ENCODE measurements at regions not wholly inside any gene's neighbourhood (a gene's known extent, or its start where the extent isn't known, plus 50 kb on each side); places are given as distances from the start of the nearest gene placed in this dataset.

DNA sequence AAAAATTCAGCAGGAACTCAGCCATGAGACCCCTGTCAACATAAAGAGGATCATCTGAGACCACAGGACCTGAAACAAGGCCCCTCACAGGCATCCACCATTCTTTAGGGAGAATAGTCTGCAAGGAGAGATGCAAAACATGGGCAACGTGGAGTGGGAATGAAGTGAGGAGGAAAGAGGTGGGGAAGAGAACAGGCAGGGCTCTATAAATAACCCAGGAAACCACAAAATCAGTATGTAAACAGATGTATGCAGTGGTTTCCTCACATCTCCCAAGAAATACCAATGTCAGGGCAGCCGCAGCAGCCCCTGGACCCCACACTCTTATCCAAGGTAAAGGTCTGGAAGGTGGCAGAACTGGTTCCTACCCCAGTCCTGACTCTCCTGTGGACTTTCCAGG lies 168.5 kb downstream of the EN1 start:
- H3K36me3 ChIP-seq = no peaks in the 10 kb centered on the region
- H3K27ac ChIP-seq = no peak overlapping the region
- WGBS, 3 donors = 38 to 56% (median 46%) methylated on average over 2 of the region's 2 CpGs

DNA sequence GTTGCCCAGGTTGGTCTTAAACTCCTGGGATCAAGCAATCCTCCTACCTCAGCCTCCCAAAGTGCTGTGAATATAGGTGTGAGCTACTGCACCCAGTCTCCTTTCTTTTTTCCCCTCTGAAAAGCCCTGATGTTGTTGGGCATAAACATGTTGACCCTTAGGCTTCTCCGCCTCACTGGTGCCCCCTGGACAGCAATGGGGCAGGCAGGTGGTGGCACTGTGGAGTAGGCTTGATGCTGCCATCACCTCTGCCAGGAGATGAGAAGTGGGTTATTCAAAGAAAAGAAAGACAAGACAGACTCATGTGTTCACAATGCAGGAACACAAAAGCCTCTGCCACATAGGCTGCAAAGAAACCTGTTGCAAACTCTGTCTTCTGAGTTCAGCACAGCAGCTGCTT lies 169.9 kb downstream of the EN1 start:
- H3K4me1 ChIP-seq (ENCODE audit: insufficient read depth) = no peaks in the 10 kb centered on the region
- H3K4me3 ChIP-seq = no peak overlapping the region
- TF ChIP-seq, protein P1, sequence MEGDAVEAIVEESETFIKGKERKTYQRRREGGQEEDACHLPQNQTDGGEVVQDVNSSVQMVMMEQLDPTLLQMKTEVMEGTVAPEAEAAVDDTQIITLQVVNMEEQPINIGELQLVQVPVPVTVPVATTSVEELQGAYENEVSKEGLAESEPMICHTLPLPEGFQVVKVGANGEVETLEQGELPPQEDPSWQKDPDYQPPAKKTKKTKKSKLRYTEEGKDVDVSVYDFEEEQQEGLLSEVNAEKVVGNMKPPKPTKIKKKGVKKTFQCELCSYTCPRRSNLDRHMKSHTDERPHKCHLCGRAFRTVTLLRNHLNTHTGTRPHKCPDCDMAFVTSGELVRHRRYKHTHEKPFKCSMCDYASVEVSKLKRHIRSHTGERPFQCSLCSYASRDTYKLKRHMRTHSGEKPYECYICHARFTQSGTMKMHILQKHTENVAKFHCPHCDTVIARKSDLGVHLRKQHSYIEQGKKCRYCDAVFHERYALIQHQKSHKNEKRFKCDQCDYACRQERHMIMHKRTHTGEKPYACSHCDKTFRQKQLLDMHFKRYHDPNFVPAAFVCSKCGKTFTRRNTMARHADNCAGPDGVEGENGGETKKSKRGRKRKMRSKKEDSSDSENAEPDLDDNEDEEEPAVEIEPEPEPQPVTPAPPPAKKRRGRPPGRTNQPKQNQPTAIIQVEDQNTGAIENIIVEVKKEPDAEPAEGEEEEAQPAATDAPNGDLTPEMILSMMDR (IDR thresholded peaks at IDR 0.05) = no peak
- no peak for TF ChIP-seq EP300 (IDR thresholded peaks at IDR 0.05)
- H3K27ac ChIP-seq = no peak overlapping the region
- 72 to 88% (median 79%) methylated on average over 1 of the region's 1 CpG for WGBS, 3 donors
- no peaks in the 10 kb centered on the region for H3K9me3 ChIP-seq
- H3K36me3 ChIP-seq = no peaks in the 10 kb centered on the region
- DNase-seq = no peak
- H3K27me3 ChIP-seq = no peaks in the 10 kb centered on the region
- intact Hi-C loops (cut with DNase I) = no loop called here

More for the DNA sequence above, 168.5 kb downstream of the EN1 start:
- no peak overlapping the region for H3K4me3 ChIP-seq
- no peaks in the 10 kb centered on the region for H3K9me3 ChIP-seq
- no peak for DNase-seq
- TF ChIP-seq, protein P1 (IDR thresholded peaks at IDR 0.05) = no peak
- no peak for TF ChIP-seq EP300 (IDR thresholded peaks at IDR 0.05)
- TF ChIP-seq POLR2A (IDR thresholded peaks at IDR 0.05) = no peak
- H3K27me3 ChIP-seq = no peaks in the 10 kb centered on the region
- H3K4me1 ChIP-seq (ENCODE audit: insufficient read depth) = no peaks in the 10 kb centered on the region
- intact Hi-C loops (cut with DNase I) = no loop called here

DNA sequence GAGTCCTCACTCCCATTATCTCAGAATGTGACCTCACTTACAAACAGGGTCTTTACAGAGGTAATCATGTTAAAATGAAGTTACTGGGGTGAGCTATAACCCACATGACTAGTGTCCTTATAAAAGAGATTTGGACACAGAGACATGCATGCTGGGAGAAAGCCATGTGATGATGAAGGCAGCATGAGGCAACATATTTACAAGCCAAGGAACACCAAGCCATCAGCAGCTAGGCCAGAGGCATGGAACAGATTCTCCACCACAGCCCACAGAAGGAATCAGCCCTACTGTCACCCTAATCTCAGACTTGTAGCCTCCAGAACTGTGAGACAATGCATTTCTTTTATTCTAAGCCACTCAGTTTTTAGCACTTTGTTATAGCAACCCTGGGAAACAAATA lies 171.9 kb downstream of the EN1 start:
- no peak for DNase-seq
- no peaks in the 10 kb centered on the region for H3K36me3 ChIP-seq
- no peak overlapping the region for H3K4me3 ChIP-seq
- peaks cover 3% of the 10 kb centered on the region for H3K4me1 ChIP-seq (ENCODE audit: insufficient read depth)
- intact Hi-C loops (cut with DNase I) = no loop called here
- TF ChIP-seq EP300 (IDR thresholded peaks at IDR 0.05) (no peak), POLR2A (IDR thresholded peaks at IDR 0.05) (no peak)
- TF ChIP-seq, protein P1 (IDR thresholded peaks at IDR 0.05) = no peak
- no peak overlapping the region for H3K27ac ChIP-seq
- no peaks in the 10 kb centered on the region for H3K27me3 ChIP-seq
- H3K9me3 ChIP-seq = no peaks in the 10 kb centered on the region

DNA sequence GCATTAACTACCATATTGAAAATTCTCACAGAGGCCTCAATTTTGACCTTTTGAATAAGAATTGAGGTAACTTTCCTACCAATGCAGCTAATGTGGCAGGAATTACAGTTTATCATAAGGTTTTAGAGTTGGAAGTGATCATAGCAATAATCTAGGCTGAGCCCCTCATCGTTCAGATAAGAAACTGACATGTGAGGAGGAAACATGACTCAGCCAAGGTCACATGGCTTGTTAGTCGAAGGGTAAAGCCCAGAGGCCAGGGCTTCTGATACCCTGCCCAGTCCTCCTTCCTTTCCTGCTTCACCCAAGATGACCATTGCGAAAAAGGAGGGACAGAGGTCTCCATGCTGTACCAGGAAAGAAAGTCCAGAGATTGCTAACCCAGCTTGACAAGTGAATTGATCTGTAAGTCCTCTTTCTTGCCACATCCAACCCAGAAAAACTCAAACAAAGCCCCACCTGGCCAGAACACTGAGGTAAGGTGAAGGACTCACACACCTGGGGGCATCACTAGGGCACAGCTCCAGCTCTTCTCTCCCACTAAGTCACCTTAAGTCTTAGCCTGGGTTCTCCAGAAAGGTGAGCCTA lies 174.8 kb downstream of the EN1 start:
- H3K36me3 ChIP-seq = no peaks in the 10 kb centered on the region
- WGBS, 3 donors = 47 to 55% (median 54%) methylated on average over 3 of the region's 3 CpGs
- intact Hi-C loops (cut with DNase I) = no loop called here
- H3K4me1 ChIP-seq (ENCODE audit: insufficient read depth) = peaks cover 3% of the 10 kb centered on the region
- no peak overlapping the region for H3K4me3 ChIP-seq
- TF ChIP-seq, protein P1 (IDR thresholded peaks at IDR 0.05) = no peak
- TF ChIP-seq EP300 (IDR thresholded peaks at IDR 0.05) = no peak
- TF ChIP-seq POLR2A (IDR thresholded peaks at IDR 0.05) = no peak
- H3K27ac ChIP-seq = no peak overlapping the region
- no peak for DNase-seq
- no peaks in the 10 kb centered on the region for H3K27me3 ChIP-seq
- H3K9me3 ChIP-seq = no peaks in the 10 kb centered on the region

All from ovary (tissue), 7 donors.